ENCODE measurements at regions not wholly inside any gene's neighbourhood (a gene's known extent, or its start where the extent isn't known, plus 50 kb on each side); places are given as distances from the start of the nearest gene placed in this dataset.
A peak's percentile ranks its signal among the peaks of the same experiment; 100 is the strongest.

DNA sequence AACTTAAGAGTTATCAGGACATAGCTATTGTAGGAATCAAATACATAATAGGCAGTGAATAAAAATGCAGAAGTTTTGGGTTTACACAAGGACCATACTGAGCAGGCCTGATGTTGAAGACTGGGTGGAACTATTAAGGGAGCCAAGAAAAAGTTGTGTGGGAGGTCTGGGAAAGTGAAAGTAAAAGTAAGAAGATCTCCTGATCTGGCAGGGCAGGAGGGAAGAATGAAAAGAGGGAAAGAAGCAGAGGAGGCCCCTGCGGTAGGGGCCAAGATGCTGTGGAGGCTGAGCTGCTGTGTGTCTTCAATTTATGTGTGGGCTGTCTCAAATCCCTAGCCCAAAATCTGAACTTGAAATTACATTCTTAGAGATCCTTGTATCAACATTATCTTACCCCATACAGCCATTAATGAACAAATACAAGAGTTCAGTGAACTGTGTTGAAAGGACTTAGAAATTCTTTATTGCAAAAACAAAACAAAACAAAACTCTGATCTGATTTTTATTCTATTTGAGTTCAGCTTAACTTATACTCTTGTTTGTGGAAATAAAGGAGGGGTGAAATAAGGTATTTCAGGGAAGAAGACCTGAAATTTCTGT lies 1183.8 kb downstream of the HACE1 start:
- H3K27me3 Mint-ChIP-seq (ENCODE audit: low read depth): peaks cover 2% of the 10 kb centered on the region
- H3K9me3 Mint-ChIP-seq (ENCODE audit: low read depth): peaks cover 5% of the 10 kb centered on the region
- no peak overlapping the region for H3K4me3 Mint-ChIP-seq (ENCODE audit: unreplicated experiment)
- TF ChIP-seq, protein P1, sequence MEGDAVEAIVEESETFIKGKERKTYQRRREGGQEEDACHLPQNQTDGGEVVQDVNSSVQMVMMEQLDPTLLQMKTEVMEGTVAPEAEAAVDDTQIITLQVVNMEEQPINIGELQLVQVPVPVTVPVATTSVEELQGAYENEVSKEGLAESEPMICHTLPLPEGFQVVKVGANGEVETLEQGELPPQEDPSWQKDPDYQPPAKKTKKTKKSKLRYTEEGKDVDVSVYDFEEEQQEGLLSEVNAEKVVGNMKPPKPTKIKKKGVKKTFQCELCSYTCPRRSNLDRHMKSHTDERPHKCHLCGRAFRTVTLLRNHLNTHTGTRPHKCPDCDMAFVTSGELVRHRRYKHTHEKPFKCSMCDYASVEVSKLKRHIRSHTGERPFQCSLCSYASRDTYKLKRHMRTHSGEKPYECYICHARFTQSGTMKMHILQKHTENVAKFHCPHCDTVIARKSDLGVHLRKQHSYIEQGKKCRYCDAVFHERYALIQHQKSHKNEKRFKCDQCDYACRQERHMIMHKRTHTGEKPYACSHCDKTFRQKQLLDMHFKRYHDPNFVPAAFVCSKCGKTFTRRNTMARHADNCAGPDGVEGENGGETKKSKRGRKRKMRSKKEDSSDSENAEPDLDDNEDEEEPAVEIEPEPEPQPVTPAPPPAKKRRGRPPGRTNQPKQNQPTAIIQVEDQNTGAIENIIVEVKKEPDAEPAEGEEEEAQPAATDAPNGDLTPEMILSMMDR (IDR thresholded peaks at IDR 0.05): no peak
- no peak overlapping the region for H3K27ac Mint-ChIP-seq (ENCODE audit: unreplicated experiment)
- H3K36me3 Mint-ChIP-seq (ENCODE audit: low read depth): no peaks in the 10 kb centered on the region
- H3K4me1 Mint-ChIP-seq (ENCODE audit: low read depth): peaks cover 10% of the 10 kb centered on the region
- no peak for DNase-seq (ENCODE audit: low spot score)

DNA sequence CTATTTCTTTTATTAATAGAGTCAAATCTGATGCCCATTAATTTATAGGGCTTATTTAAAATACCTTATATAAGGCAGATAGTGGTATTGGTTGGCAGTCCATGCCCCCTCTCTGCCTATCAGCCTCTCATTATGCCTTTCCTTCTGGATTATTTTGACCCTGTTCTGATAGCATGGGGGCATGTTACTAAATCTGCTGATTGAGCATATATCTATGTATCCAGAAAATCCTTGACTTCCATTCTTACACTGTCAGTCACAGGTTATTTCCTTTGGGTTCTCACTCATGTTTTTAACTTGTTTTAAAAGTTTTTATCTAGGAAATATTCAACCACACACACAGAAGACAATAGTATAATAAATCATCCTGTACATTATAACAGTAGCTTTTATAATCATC lies 1184.9 kb downstream of the HACE1 start:
- H3K27me3 Mint-ChIP-seq (ENCODE audit: low read depth): no peaks in the 10 kb centered on the region
- H3K36me3 Mint-ChIP-seq (ENCODE audit: low read depth): no peaks in the 10 kb centered on the region
- no peak for DNase-seq (ENCODE audit: low spot score)

DNA sequence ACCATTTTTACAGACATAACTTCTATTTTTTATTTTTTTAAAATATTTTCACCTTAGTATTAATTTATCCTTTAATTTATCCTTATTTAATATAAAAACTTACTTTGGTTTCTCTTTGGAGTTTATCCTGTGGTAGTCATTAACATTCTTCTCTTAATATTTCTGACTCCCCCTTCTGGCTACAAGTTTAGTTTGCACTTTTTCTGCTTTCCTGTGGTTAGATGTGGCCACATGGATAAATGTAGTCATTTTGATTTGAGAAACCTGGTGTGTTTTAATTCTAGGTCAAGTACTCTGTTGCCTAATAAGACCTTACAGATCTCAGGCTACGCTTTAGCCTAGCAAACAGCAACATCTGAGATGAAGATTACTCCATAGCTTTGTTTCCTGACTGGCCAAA lies 1187.5 kb downstream of the HACE1 start:
- Mint-ChIP-seq H3K9me3 (ENCODE audit: low read depth) (no peaks in the 10 kb centered on the region), H3K27ac (ENCODE audit: unreplicated experiment) (no peak overlapping the region), H3K4me3 (ENCODE audit: unreplicated experiment) (no peak overlapping the region), H3K36me3 (ENCODE audit: low read depth) (no peaks in the 10 kb centered on the region), H3K4me1 (ENCODE audit: low read depth) (peaks cover 10% of the 10 kb centered on the region), H3K27me3 (ENCODE audit: low read depth) (no peaks in the 10 kb centered on the region)
- TF ChIP-seq, protein P1 (IDR thresholded peaks at IDR 0.05): peak; percentile 69
- DNase-seq (ENCODE audit: low spot score): no peak

More for the DNA sequence above, 1184.9 kb downstream of the HACE1 start:
- Mint-ChIP-seq H3K27ac (ENCODE audit: unreplicated experiment) (no peak overlapping the region), H3K4me3 (ENCODE audit: unreplicated experiment) (no peak overlapping the region), H3K4me1 (ENCODE audit: low read depth) (peaks cover 10% of the 10 kb centered on the region), H3K9me3 (ENCODE audit: low read depth) (peaks cover 5% of the 10 kb centered on the region)
- TF ChIP-seq, protein P1 (IDR thresholded peaks at IDR 0.05): no peak

DNA sequence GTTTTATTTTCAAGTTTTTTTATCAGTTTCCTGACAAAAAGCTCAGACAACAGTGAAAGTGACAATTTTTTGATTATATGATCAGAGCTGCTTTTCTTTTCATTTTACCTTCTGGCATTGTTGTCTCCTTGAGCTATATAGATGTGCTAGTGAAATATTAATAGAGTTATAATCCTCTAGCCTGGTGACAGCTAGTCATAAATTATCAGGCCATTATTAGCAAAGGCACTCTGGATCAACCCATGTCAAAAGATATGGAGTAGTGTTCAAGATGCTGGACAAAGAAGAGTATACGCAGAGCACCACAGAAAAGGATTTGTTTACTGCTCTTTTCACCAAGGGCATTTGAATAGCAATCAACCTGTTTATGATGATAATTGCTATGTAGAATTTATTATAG lies 1230.1 kb downstream of the HACE1 start:
- no peak overlapping the region for H3K27ac Mint-ChIP-seq (ENCODE audit: unreplicated experiment)
- H3K4me1 Mint-ChIP-seq (ENCODE audit: low read depth): no peaks in the 10 kb centered on the region
- no peak overlapping the region for H3K4me3 Mint-ChIP-seq (ENCODE audit: unreplicated experiment)
- TF ChIP-seq, protein P1 (IDR thresholded peaks at IDR 0.05): no peak
- no peak for DNase-seq (ENCODE audit: low spot score)
- peaks cover 6% of the 10 kb centered on the region for H3K27me3 Mint-ChIP-seq (ENCODE audit: low read depth)
- H3K9me3 Mint-ChIP-seq (ENCODE audit: low read depth): no peaks in the 10 kb centered on the region
- H3K36me3 Mint-ChIP-seq (ENCODE audit: low read depth): no peaks in the 10 kb centered on the region

DNA sequence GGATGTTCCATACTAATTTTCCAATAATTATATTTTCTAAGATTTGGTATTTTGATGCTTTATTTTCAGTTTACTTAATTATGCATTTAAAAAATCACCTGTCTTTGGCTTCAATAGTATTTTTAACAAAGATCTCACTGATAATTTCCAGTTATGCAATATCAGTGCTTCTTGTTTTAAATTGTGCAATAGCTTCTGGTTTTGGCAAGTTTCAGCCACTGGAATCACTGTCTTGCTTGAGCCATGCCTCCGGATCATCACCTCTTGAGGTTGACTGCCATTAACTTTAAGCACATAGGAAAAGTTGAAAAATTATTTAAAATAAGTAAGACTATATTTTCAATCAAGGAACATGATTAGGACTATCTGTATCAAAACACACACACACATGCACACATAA lies 1242.1 kb downstream of the HACE1 start:
- TF ChIP-seq, protein P1 (IDR thresholded peaks at IDR 0.05): no peak
- DNase-seq (ENCODE audit: low spot score): no peak
- Mint-ChIP-seq H3K4me3 (ENCODE audit: unreplicated experiment) (no peak overlapping the region), H3K27me3 (ENCODE audit: low read depth) (peaks cover 2% of the 10 kb centered on the region), H3K36me3 (ENCODE audit: low read depth) (no peaks in the 10 kb centered on the region), H3K9me3 (ENCODE audit: low read depth) (peaks cover 12% of the 10 kb centered on the region), H3K4me1 (ENCODE audit: low read depth) (no peaks in the 10 kb centered on the region), H3K27ac (ENCODE audit: unreplicated experiment) (no peak overlapping the region)
